ENCODE measurements at regions not wholly inside any gene's neighbourhood (a gene's known extent, or its start where the extent isn't known, plus 50 kb on each side); places are given as distances from the start of the nearest gene placed in this dataset.
A peak's percentile ranks its signal among the peaks of the same experiment; 100 is the strongest.

DNA sequence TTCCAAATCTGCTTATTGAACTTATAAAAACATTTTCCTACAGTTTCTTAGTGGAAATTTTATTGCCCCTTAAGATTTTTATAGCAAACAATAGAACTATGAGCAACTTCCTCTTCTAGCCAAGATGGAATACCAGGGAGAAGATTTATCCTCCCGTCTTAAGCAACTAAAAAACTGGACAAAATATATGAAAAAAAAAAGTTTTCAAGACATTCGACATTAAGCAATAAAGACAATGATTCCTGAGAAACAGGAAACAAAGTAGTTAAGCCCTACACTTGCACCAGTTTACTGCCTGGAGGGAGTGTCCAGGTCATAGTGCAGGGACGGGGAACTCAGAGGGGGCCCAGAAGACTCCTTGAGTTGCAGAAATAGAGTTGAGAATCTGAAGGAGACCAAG lies 516.1 kb upstream of the DIPK2B start:
- H3K27me3 ChIP-seq, result no peaks in the 10 kb centered on the region
- 53 to 58% methylated on average over 3 of the region's 3 CpGs for WGBS, 2 donors
- ATAC-seq (ENCODE audit: low FRiP score in 2 of 2), result no peak

GRCh38 chrX:45715748-45716147 lies 515.1 kb upstream of the DIPK2B start:
- DNase-seq (no peak), ATAC-seq (ENCODE audit: low FRiP score in 2 of 2) (no peak)
- WGBS, 2 donors, result 67 to 93% methylated on average over 1 of the region's 1 CpG
- Histone ChIP-seq H3K36me3 (no peaks in the 10 kb centered on the region), H3K27ac (no peak overlapping the region), H3K4me1 (peaks cover 0 to 4% (median 0%) of the 10 kb centered on the region in 4 donors), H3K4me3 (no peak overlapping the region), H3K9me3 (no peaks in the 10 kb centered on the region), H3K27me3 (no peaks in the 10 kb centered on the region)
- no peak for TF ChIP-seq POLR2AphosphoS5 (IDR thresholded peaks at IDR 0.05)
- TF ChIP-seq POLR2A (IDR thresholded peaks at IDR 0.05), result no peak
- TF ChIP-seq EP300 (IDR thresholded peaks at IDR 0.05), result no peak
- TF ChIP-seq CTCF (IDR thresholded peaks at IDR 0.05), result no peak

More for the DNA sequence above, 516.1 kb upstream of the DIPK2B start:
- H3K4me1 ChIP-seq, result peaks cover 0 to 4% (median 0%) of the 10 kb centered on the region in 4 donors
- H3K9me3 ChIP-seq, result no peaks in the 10 kb centered on the region
- no peak overlapping the region for H3K27ac ChIP-seq
- no peaks in the 10 kb centered on the region for H3K36me3 ChIP-seq
- TF ChIP-seq POLR2A (IDR thresholded peaks at IDR 0.05) (no peak), EP300 (IDR thresholded peaks at IDR 0.05) (no peak), POLR2AphosphoS5 (IDR thresholded peaks at IDR 0.05) (no peak), CTCF (IDR thresholded peaks at IDR 0.05) (no peak)
- no peak overlapping the region for H3K4me3 ChIP-seq
- DNase-seq, result no peak

DNA sequence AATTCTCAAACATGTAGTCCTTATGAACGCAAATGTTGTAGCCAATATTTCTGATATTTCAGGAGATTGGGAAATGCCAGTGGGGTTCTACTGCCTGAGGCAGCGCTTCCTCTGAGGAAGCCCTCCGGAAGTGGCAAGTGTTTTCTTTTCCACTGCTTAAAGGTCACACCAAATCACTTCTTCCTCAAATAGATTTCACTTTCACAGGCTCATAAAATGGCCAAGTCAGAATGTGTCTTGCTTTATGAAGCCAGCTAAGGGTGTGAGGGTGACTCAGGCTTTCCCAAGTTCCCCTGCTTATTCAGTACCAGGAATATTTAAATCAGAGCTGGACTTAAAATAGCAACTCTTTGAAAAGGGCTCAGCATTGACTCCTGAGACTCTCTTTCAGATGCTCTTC lies 514.2 kb upstream of the DIPK2B start:
- H3K27me3 ChIP-seq, result no peaks in the 10 kb centered on the region
- peaks cover 0 to 4% (median 0%) of the 10 kb centered on the region in 4 donors for H3K4me1 ChIP-seq
- no peak overlapping the region for H3K27ac ChIP-seq
- peak in 1 of 2 donors; percentile 60 for ATAC-seq (ENCODE audit: low FRiP score in 2 of 2)
- no peaks in the 10 kb centered on the region for H3K9me3 ChIP-seq
- no peak overlapping the region for H3K4me3 ChIP-seq
- WGBS, 2 donors, result 12 to 50% methylated on average over 3 of the region's 3 CpGs
- no peaks in the 10 kb centered on the region for H3K36me3 ChIP-seq
- TF ChIP-seq EP300 (IDR thresholded peaks at IDR 0.05), result no peak
- TF ChIP-seq CTCF (IDR thresholded peaks at IDR 0.05), result no peak
- TF ChIP-seq POLR2A (IDR thresholded peaks at IDR 0.05), result no peak
- no peak for TF ChIP-seq POLR2AphosphoS5 (IDR thresholded peaks at IDR 0.05)
- peak in 1 of 2 donors; percentile 34 for DNase-seq

DNA sequence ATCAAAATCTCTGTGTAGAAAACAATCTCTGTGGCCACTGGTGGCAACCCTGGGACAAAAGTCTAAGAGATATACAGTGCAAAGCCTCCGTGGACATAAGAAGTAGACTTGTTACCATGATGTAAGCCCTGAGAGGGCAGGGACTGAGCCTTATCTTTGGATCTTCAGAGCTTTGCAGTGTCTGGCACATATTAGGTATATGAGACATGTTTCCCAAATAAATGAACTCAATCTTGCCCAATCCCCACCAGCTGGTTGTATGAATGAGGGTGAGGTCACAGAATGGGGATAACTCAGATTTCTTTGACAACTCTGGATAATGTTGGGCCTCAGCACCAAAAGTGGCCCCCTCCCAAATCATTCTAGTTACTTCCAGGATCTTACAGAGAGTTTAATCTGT lies 511.4 kb upstream of the DIPK2B start:
- H3K4me3 ChIP-seq, result no peak overlapping the region
- no peaks in the 10 kb centered on the region for H3K36me3 ChIP-seq
- no peaks in the 10 kb centered on the region for H3K9me3 ChIP-seq
- peaks cover 0 to 4% (median 0%) of the 10 kb centered on the region in 4 donors for H3K4me1 ChIP-seq
- H3K27me3 ChIP-seq, result no peaks in the 10 kb centered on the region
- WGBS, 2 donors, result 37 to 89% methylated on average over 1 of the region's 1 CpG
- no peak overlapping the region for H3K27ac ChIP-seq
- ATAC-seq (ENCODE audit: low FRiP score in 2 of 2) (no peak), DNase-seq (no peak)
- TF ChIP-seq CTCF (IDR thresholded peaks at IDR 0.05), result no peak
- no peak for TF ChIP-seq POLR2AphosphoS5 (IDR thresholded peaks at IDR 0.05)
- TF ChIP-seq EP300 (IDR thresholded peaks at IDR 0.05), result no peak
- TF ChIP-seq POLR2A (IDR thresholded peaks at IDR 0.05), result no peak

DNA sequence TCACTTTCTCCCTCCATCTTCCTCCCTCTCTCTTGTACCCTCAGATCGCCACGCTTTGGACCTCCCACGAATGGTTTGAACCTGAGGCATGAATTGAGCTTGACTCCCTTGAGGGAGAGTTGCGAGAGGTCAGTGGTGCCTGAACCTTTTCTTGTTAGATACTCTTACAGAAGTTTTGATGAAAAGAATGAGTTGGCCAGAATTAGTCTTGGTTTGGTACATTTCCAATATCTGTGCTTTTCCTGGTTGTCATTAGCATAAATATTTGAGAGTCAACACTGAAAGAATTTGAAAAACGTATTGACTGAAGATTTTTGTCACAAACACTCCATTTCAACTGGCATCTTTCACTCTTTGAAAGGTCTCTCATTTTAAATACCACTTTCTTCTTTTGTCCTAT lies 510.6 kb upstream of the DIPK2B start:
- Histone ChIP-seq H3K4me1 (peaks cover 0 to 4% (median 0%) of the 10 kb centered on the region in 4 donors), H3K27ac (no peak overlapping the region), H3K4me3 (no peak overlapping the region), H3K9me3 (no peaks in the 10 kb centered on the region), H3K36me3 (no peaks in the 10 kb centered on the region), H3K27me3 (no peaks in the 10 kb centered on the region)
- TF ChIP-seq POLR2AphosphoS5 (IDR thresholded peaks at IDR 0.05), result no peak
- no peak for TF ChIP-seq EP300 (IDR thresholded peaks at IDR 0.05)
- no peak for TF ChIP-seq CTCF (IDR thresholded peaks at IDR 0.05)
- no peak for TF ChIP-seq POLR2A (IDR thresholded peaks at IDR 0.05)
- DNase-seq (no peak), ATAC-seq (ENCODE audit: low FRiP score in 2 of 2) (no peak)
- 62 to 72% methylated on average over 5 of the region's 5 CpGs for WGBS, 2 donors
